Cardiac septum (tissue), 1 donor: ENCODE measurements at regions not wholly inside any gene's neighbourhood (a gene's known extent, or its start where the extent isn't known, plus 50 kb on each side); places are given as distances from the start of the nearest gene placed in this dataset.
"Not testable (repeated sequence)": the region's sequence is repeated elsewhere in the genome, so short reads cannot be mapped to it uniquely, and the experiment has no call there.

Experiments
- DNase-seq: peaks from one replicate; pipeline ENCODE4 v3.0.0-alpha.2; 2020; ENCODE audit warnings: low spot score
- intact Hi-C: fragments of 100-400 bp; cut with DNase I; formaldehyde crosslinking; loops from one replicate; pipeline ENCODE4 v1.14.0; 2022
- donor health status: DM: no; HTN: no; CAD: no.

DNA sequence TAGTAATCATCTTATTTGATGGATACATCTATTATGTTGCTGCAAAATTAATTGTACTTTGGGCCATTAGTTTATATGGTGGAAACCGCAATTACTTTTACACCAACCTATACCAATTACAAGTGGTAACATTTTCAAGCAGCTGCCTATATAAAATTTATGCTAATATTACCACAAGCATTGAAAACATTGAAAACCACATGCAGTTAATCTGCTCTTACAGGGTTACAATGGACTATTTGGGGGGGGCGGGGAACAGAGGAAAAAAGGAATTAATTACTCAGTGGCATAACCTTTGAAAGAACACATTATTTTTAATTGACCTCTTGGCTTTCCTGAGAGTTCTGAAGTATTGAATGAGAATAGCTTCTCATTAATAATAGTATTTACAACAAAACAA, 1793.2 kb downstream of the NCAM2 start:
- intact Hi-C loops, result no loop called here

DNA sequence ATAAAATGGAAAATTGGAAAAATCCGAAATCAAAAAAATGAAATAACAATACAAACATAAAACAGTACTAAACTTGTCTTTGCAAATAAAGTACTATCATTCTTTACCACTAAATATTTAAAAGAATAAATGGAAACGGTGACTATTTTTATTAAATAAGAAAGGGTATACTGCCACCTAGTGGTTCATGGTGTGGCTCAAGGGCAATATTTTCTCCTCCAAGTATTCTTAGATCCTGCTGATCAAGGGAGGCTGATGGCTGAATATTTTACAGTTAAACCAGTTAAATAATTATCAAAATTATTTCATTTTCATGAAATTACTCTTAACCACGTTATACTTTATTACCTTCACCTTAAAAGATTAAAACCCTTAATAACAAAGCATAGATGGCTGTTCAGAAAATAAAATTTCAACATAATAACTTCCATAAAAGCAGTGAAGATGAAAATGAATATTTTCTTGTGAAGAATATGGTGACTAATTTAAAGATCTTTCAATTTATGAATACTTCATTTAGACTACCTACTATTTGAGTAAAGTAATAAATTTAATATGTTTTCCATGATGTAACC, 1793.9 kb downstream of the NCAM2 start:
- intact Hi-C loops, result no loop called here
- no peak for DNase-seq

More for the DNA sequence above, 1793.2 kb downstream of the NCAM2 start:
- DNase-seq, result no peak

DNA sequence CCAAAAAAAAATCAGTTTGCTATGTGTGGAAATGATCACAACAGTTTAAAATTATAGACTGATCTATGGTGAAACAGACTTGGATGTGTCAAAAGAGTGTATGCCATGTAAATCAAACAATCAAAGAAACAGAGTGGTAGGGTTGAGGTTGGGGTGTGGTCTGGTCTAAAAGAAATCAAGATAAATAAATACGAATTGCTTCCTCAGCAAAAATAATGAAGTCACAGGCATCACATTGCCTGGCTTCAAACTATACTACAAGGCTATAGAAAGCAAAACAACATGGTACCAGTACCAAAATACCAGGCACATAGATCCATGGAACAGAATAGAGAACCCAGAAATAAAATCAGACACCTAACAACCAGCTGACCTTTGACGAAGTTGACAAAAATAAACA, 1796.9 kb downstream of the NCAM2 start:
- intact Hi-C loops, result no loop called here
- DNase-seq, result no peak

DNA sequence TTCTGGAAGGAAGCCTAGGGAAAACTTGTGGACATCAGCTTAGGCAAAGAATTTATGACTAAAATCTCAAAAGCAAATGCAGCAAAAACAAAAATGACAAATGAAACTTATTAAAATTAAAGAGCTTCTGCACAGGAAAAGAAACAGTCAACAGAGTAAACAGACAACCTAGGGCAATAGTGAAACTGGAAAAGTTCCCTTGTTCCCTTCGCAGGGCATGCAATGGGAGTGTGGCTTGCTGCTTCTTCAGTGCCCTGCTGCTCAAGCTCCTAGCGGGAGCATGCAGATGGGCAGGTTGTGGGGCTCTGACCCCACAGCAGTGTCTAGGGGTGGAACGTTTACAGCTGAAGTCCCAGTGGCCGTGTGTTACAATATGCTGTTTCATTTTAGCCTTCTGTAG, 1797.4 kb downstream of the NCAM2 start:
- DNase-seq, result no peak
- intact Hi-C loops, result no loop called here

DNA sequence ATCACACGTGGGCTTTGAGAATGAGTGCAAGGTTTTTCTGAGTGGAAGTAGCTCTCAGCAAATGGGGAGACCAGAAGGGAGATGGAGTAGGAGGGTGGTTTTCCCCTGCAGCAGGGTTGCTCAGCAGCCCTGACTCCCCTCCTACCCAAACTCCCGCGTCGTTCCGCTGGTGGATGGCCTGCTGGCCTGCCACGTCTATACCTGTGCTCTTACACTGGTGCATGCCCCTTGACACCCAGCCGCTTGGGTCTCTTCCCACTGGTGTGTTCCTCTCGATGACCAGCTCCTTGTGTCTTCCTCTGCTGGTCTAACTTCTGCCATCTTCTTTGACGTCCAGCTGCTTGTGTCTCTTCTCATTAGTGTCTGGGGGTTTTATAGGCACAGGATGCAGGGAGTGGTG, 1797.9 kb downstream of the NCAM2 start:
- intact Hi-C loops, result no loop called here
- no peak for DNase-seq

DNA sequence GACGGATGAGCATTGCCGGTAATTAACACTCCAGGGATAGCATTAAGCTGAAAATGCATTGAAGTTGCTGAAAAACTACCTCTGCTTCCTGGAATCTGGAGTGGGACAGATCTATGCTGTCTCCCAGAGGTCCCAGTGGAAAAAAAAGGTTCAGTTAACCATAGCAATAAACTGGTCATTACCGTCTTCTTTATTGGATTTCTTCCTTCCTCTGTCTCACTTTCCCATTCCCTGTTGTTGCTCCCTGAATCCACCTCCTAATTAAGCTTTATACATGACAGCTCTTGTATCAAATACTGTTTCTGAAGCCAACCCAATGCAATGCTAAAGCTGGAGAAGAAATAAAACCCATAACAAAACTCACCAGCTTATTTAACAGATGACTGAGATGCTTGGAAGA, 1805.9 kb downstream of the NCAM2 start:
- DNase-seq, result no peak
- intact Hi-C loops, result no loop called here

DNA sequence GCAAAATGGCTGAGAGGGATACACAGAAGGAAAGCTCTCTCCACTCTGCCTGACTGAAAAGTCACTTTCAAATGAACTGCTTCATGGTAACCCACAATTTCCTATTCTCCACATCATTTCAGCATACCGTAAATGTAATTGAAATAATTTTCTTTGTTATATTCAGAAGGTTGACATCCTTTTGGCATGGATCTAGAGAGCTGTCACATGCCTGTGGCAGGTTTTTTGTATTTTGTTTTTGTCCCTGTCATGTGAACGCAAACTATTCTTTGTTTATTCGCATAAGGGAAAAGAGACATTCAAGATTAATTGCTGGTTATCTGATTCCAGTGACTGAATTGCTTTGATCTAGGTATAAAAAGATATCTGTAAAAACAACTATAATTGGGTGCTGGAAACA, 1808.1 kb downstream of the NCAM2 start:
- DNase-seq, result no peak
- intact Hi-C loops, result no loop called here

DNA sequence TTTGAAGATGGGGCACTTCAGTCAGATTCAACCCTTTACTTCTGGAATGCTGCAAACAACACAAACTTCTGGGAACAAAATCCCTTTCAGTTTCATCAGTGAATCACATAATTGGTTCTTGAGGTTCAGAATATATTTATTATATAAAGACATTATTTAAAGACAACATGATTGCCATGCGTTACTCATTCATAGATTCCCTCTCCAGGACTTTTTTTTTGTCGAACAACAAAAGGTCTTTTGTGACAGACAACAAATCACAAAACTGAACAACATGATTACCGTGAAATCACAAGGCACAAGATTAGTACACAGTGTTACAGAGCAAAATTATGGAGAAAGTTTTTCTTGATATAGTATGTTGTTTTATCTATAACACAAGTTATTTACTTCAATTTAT, 1815.0 kb downstream of the NCAM2 start:
- no peak for DNase-seq
- intact Hi-C loops, result no loop called here

DNA sequence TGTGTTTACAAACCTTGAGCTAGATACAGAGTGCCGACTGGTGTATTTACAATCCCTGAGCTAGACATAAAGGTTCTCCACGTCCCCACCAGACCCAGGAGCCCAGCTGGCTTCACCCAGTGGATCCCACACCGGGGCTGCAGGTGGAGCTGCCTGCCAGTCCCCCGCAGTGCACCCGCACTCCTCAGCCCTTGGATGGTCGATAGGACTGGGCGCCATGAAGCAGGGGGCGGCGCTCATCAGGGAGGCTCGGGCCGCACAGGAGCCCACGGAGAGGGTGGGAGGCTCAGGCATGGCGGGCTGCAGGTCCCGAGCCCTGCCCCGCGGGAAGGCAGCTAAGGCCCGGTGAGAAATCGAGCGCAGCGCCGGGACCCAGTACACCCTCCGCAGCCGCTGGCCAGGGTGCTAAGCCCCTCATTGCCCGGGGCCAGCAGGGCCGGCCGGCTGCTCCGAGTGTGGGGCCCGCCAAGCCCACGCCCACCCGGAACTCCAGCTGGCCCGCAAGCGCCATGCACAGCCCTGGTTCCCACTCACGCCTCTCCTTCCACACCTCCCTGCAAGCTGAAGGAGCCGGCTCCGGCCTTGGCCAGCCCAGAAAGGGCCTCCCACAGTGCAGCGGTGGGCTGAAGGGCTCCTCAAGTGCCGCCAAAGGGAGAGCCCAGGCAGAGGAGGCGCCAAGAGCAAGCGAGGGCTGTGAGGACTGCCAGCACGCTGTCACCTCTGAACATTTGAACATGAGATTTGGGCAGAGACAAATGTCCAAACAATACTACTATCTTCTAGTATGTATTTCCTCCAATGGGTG, 1820.7 kb downstream of the NCAM2 start:
- intact Hi-C loops, DNase-seq: not testable (repeated sequence)

DNA sequence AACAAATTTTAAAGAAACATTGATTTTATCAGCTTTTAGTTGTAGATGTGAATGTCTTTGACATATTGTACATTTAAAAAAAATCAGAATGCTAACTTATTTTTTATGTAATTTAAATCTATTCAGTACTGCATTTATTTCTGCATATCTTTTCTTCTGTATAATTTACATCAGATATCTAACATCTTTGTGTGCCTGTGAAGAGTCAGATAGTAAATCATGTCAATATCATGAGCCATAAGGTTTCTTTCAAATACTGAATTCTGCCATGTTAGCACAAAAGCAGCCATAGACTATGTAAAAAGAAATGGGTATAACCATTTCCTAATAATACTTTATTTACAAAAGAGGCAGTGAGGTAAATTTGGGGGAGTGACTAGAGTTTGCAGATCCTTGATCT, 1829.2 kb downstream of the NCAM2 start:
- intact Hi-C loops, result no loop called here
- no peak for DNase-seq

DNA sequence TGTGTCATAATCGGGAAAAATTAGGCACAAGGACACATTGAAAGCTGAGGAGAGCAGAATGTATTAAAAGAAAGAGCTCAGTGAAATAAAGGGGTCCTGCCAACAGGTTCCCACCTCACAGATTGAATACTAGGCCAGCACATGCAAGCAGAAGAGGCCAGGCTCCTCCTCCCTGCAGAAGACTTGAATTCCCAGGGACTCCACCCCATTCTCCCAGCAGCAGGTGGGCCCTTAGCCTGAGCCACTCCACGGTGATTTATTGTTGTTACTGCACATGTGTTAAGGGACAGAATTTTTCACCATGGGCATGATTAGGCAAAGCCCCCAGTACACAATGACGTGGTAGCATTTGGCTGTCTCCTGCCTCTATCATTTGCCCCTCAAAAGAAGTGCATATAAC, 1844.7 kb downstream of the NCAM2 start:
- DNase-seq, result no peak
- intact Hi-C loops, result no loop called here

DNA sequence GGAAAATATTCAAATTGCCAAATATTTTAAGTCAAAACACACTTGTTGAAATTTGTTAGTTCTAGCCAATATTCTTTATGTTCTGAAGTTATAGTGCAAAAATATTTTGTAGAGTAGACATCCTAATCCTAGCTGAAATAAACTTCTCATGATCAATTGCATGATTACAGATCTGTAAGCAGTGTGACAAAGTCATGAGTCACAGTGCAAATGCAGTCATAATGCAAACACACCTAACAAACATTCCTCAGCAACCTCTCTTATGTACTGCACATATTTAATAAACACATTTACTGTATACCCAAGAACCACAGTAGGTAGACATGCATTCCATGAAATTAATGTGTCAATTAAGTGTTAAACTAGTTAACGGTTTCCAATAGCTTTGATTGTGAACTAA, 1857.4 kb downstream of the NCAM2 start:
- intact Hi-C loops, result no loop called here

DNA sequence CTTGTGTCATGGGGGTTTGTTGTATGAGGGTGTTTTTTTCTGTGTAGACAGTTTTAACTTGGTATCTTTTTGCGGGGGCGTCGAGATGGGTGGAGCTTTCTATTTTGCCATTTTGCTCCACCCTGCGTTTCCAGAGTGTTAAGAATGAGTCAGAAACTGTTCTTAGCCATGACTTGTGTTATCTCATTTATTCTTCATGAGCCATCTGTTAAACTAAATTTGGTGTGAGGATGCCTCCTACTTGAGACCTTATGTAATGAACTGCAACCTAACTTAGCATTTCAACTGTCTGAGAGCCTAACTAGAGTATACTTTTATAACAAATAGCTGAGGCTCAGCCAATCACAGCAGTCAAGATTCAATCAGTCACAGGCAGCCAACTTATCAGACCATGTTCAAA, 1873.5 kb downstream of the NCAM2 start:
- DNase-seq, result no peak
- intact Hi-C loops, result no loop called here

More for the DNA sequence above, 1857.4 kb downstream of the NCAM2 start:
- DNase-seq, result no peak

DNA sequence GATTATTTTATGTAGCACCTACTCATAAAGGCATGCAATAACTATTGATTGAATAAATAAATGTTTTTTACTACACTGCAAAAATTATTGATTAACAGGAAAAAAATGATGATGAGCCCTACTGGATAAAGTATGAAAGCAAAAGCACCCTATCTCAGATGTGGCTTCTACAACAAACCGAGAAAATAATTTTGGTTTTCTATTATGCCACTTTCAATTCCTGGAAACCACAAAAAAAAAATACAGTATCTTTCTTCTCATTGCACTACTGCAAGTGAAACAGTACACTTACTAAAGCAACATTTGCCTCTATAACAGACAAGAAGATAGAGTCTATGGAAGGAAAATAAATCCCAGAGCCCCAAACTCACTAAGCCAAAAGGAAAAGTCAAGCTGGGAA, 1882.4 kb downstream of the NCAM2 start:
- no peak for DNase-seq
- intact Hi-C loops, result no loop called here

DNA sequence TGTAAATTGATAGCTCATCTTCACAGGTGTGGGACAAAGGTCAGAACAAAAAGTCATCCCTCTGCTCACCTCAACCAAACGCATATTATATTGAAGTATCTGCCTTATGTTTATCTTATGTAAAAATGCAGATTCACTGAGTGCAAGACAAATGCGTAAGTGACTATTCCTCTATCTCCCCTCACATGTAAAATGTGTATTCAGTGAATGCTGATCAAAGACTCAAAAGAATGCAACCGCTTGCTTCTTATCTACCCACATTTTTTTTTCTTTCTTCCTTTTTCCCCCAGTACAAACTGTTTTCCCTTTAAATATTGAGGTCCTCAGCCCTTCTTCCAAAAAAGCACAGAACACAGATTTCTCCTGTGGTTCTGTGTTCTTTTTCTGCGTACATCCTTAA, 1882.9 kb downstream of the NCAM2 start:
- DNase-seq, result no peak
- intact Hi-C loops, result no loop called here

DNA sequence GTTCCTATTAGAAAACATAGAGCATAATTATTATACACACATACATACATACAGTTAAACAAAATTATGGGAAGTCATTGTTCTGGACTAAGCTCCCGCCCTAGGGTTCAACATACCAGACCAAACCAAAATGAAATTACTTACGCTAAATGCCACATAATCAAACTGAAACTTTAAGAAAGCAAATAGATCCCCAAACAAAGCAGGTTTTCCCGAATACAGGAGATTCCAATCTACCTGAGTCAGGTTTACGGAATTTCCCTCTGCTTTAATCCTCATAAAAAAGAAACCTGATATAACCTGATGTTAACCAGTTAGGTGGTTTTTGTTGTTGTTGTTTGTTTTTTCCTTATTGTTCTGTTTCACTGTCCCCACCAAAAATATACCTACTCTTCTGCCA, 1886.9 kb downstream of the NCAM2 start:
- no peak for DNase-seq
- intact Hi-C loops, result no loop called here

DNA sequence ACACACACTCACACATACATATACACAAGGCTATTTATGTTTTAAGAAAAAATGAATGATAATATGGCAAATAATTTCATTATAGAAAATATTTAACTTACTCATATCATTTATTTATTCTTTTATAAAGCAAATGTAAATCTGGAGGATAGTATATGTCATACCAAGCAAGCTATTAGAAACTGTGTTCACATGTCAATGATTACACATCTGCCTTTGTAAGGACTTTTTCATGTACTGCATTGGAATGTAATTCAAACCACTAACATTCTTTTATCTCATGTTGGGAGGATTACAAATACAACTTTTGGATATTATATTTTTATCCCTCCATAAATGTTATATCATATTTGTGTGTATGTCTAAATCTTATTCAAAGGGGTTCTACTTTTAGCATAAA, 1887.4 kb downstream of the NCAM2 start:
- intact Hi-C loops, result no loop called here
- DNase-seq, result no peak

DNA sequence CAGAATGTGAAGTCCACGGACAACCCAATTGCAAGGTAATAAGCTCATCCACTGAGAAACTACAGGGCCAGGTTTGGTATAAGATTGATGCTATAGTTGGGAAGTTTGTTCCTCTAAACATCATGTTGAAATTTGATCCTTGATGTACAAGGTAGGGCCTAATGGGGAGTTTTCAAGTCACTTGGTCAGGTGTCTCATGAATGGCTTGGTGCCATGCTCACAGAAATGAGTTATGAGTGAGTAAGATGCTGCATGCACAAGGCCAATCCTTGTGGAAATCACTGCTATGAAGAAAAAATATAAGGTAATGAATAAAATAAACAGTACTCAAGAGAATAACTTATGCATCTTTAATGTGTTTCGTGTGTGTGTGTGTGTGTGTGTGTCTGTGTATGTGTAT, 1891.2 kb downstream of the NCAM2 start:
- DNase-seq, result no peak

DNA sequence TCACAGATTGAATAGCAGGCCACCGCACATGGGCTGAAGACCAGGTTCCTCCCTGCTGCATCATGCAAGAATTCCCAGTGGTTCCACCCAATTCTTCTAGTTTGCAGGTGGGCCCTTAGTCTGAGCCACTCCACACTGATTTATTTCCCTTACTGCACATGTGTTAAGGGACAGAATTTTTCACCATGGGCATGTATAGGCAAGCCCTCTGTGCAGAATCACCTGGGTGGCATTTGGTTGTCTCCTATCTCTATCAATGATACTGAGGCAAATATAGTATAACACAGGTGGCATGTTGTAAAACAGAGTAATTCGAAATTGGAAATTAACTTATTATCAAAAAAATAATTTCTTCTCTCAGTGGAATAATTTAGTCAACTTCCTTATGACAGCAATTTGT, 1892.4 kb downstream of the NCAM2 start:
- intact Hi-C loops, result no loop called here
- no peak for DNase-seq

More for the DNA sequence above, 1891.2 kb downstream of the NCAM2 start:
- intact Hi-C loops, result no loop called here

DNA sequence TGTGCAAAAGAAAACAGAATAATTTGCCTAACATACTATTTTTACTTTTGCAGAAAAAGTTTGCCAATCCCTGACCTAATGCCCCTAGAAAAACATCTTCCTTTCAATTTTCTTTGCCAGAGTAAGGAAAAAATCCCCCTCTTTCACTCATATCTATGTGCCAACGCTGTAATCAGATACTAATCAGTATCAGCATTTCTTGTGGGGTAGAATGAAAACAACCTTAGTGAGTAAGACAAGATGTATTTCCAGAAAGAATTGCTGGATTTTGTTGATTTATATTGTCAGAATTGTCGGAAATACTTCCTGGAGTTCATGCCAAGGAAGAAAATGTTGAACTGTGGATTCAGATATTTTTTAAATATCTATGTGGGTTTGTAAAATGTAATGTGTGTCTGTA, 1893.8 kb downstream of the NCAM2 start:
- no peak for DNase-seq
- intact Hi-C loops, result no loop called here

DNA sequence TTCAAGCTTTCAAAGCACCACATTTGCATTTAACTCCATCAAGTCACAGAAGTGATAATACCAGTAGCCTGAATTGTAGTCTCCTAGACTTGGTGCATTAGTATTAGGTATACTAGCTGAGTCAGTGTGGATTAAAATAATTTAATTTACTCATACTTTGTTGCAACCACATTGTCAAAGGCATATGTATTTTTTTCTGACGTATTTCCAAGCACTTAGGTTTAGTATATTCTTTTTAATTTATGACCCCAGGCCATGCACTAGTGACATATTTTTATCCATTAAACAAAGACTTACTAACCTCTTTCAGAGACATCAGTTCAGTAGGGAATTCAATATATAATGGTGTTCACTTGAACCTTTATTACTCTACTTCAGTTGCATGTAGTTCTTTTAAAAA, 1894.5 kb downstream of the NCAM2 start:
- no peak for DNase-seq
- intact Hi-C loops, result no loop called here
